Calu3 (cell line): ENCODE measurements at regions not wholly inside any gene's neighbourhood (a gene's known extent, or its start where the extent isn't known, plus 50 kb on each side); places are given as distances from the start of the nearest gene placed in this dataset.

Source experiments
- BruUV-seq: library from RNA; stranded (reverse); fragments of 400-500 nt; replicated peaks from 2 replicates; lab custom pipeline; 2021; lab: Mats Ljungman, UMichigan
- CTCF ChIA-PET: fragments of 300-600 bp; sonication (Branson Sonifier 250); formaldehyde crosslinking; loops from one replicate; lab custom pipeline; 2022; ENCODE audit warnings: antibody characterized with exemption; lab: Charles Lee
- DNase-seq: peaks from one replicate; pipeline ENCODE4 v3.0.0; 2022
- H3K27ac Mint-ChIP-seq: one replicate; pipeline ENCODE4 v1.8.0; 2022; ENCODE audit warnings: mixed read lengths; ENCODE audit not compliant: unreplicated experiment
- H3K27me3 Mint-ChIP-seq: one replicate; pipeline ENCODE4 v1.8.0; 2022; ENCODE audit warnings: mixed read lengths; ENCODE audit not compliant: unreplicated experiment
- H3K36me3 Mint-ChIP-seq: one replicate; pipeline ENCODE4 v1.8.0; 2022; ENCODE audit warnings: mild to moderate bottlenecking, moderate library complexity, mixed read lengths; ENCODE audit not compliant: insufficient read depth, unreplicated experiment
- H3K4me1 Mint-ChIP-seq: one replicate; pipeline ENCODE4 v1.8.0; 2022; ENCODE audit warnings: mild to moderate bottlenecking, low read depth, mixed read lengths; ENCODE audit not compliant: unreplicated experiment
- H3K4me3 Mint-ChIP-seq: one replicate; pipeline ENCODE4 v1.8.0; 2022; ENCODE audit warnings: mild to moderate bottlenecking, low read depth, moderate library complexity, mixed read lengths; ENCODE audit not compliant: unreplicated experiment
- H3K9me3 Mint-ChIP-seq: one replicate; pipeline ENCODE4 v1.8.0; 2022; ENCODE audit warnings: low read depth, mixed read lengths; ENCODE audit not compliant: unreplicated experiment
- intact Hi-C: fragments of 100-400 bp; cut with micrococcal nuclease; formaldehyde crosslinking; loops from one replicate; pipeline ENCODE4 v1.10.0; 2022; ENCODE audit not compliant: unreplicated experiment
- TF ChIP-seq, protein P1 (sequence below): fragments of 200-600 bp; IDR thresholded peaks from one replicate; pipeline ENCODE4 v1.8.0; 2022; ENCODE audit warnings: antibody characterized with exemption; ENCODE audit not compliant: unreplicated experiment

DNA sequence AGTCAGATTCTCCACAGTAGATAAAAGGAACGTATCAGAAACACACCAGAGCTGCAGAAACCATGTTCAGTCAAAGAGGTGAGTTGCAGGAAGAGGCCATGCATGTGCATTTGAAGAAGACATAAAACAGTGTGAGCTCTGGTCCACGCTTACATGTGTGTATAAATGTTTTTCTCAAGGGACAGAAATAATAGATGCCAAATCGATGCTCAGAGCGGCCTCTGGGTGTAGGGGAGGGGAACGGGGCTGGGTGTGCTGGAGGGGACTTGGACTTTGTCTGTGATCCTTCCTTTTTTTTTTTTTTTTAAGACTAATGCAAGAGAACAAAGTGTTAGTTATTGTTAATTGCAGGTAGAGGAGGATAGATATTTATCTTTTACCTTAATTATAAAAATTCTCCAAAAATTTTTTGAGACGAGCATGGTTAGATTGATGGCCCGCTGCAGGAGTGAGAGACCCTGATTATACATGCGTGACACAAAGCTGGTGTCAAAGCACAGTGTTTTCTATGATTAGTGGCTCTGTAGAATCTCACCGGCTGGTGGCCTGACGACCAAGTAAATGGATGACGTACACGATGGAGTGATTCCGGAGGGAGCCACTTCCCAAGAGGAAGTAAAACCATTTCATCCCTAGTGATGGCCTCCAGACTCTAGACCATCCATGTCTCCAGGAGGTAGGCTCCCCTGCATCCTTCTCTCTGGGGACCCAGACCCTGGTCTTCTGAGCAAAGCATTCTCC, 240.2 kb downstream of the ENGASE start:
- Mint-ChIP-seq H3K4me3 (no peak overlapping the region), H3K4me1 (no peaks in the 10 kb centered on the region), H3K27ac (no peak overlapping the region), H3K27me3 (peaks cover 100% of the 10 kb centered on the region), H3K9me3 (no peaks in the 10 kb centered on the region), H3K36me3 (no peaks in the 10 kb centered on the region)
- TF ChIP-seq, protein P1, sequence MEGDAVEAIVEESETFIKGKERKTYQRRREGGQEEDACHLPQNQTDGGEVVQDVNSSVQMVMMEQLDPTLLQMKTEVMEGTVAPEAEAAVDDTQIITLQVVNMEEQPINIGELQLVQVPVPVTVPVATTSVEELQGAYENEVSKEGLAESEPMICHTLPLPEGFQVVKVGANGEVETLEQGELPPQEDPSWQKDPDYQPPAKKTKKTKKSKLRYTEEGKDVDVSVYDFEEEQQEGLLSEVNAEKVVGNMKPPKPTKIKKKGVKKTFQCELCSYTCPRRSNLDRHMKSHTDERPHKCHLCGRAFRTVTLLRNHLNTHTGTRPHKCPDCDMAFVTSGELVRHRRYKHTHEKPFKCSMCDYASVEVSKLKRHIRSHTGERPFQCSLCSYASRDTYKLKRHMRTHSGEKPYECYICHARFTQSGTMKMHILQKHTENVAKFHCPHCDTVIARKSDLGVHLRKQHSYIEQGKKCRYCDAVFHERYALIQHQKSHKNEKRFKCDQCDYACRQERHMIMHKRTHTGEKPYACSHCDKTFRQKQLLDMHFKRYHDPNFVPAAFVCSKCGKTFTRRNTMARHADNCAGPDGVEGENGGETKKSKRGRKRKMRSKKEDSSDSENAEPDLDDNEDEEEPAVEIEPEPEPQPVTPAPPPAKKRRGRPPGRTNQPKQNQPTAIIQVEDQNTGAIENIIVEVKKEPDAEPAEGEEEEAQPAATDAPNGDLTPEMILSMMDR = no peak
- no TSS peak for BruUV-seq
- no peak for DNase-seq
- intact Hi-C loops = no loop called here
- CTCF ChIA-PET = no interaction called here

DNA sequence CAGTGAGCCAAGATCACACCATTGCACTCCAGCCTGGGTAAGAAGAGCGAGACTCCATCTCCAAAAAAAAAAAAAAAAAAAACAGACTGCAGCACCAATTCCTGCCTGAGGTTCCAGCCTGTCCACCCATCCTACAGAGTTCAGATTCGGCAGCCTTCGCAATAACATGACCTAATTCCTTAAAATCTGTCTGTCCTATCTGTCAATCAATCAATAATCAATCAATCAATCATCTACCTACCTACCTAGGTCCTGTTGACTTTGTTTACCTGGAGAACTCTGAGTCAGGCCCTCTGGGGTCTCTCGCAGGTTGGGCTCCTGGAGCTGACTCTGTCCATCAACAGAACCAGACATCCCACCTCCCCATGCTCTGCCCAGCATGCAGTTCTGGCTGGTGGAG, 236.7 kb downstream of the ENGASE start:
- Mint-ChIP-seq H3K4me3 (no peak overlapping the region), H3K4me1 (no peaks in the 10 kb centered on the region), H3K27me3 (peaks cover 100% of the 10 kb centered on the region), H3K9me3 (no peaks in the 10 kb centered on the region), H3K36me3 (no peaks in the 10 kb centered on the region), H3K27ac (no peak overlapping the region)
- no TSS peak for BruUV-seq
- intact Hi-C loops = no loop called here
- no peak for DNase-seq
- CTCF ChIA-PET = no interaction called here
- TF ChIP-seq, protein P1 = no peak

DNA sequence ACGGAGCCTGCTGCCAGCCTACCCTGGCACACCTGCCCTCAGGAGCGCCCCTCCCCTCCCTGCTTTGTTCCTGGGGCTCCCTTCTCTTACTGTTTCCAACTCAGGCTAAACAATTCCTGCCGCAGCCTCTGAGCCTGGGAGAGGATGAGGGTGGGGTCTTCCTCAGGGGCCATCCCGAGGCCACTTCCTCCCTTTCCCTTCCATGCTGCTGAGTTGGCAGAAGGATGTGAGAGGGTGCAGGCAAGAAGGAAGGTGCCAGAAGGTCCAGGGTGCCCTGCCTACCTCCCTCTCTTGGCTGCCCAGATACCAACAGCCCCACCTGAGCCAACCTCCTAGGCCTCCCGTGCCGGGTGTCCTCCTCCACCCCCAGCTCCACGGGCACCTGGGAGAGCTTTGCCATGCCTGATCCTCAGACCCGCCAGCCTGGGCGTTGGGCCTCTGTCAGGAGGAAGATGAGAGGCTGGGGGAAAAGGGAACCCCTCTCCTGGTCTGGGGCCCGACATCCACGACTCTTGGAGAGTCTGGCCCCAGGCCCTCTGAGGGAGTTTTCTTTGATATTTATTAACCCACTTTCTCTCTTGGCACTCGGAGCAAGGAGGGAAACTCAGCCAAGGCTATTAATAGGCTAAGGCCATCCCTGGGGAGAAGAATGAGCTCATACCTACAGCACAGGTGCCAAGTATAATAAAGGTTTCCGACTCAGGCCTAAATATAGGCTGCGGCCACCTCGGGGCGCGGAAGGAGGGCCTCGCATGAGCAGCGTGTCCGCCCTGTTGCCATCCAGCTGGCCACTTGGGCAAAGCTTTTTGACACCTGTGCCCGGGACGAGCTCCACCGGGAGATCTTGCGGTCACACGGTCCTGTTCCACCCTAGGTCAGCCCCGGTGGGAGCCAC, 232.0 kb downstream of the ENGASE start:
- CTCF ChIA-PET = interaction anchor here (0.5 kb wide), 1 partner anchor 26 kb away, joined by 6 read pairs; no protein-coding TSS in a partner anchor
- Mint-ChIP-seq H3K4me1 (no peaks in the 10 kb centered on the region), H3K27me3 (peaks cover 99% of the 10 kb centered on the region), H3K36me3 (no peaks in the 10 kb centered on the region), H3K27ac (no peak overlapping the region), H3K4me3 (no peak overlapping the region), H3K9me3 (no peaks in the 10 kb centered on the region)
- intact Hi-C loops = no loop called here
- BruUV-seq = no TSS peak
- TF ChIP-seq, protein P1 = no peak
- no peak for DNase-seq

DNA sequence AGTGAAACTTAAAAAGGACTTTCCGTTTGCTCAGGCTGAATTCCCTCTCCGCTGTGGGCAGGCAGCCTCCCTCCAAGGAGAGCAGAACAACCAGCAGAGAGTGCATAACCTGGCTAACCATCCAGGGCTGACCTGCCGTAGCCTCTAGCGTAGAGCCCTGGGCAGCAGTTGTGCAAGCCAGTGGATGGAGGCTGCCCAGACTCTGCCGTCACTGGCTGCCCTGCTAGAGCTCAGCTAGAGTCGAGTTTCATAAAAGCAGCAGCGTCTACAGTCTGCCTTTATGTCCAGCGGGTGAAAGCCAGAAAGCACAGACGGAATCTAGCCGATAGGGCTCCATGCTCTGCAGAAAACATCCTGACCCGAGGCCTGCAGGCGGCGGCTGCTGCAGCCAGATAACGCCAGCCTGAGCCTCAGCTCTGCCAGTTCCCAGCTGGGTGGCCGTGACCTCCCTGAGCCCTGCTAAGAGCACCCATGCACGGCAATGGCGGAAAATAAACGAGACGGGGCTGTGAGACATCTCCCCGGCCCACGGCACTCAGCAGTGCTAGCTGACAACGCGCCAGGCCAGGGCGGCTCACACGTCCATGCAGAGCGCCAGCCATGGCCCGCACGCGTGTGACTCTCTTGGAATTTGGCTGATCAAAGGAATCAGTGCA, 231.3 kb downstream of the ENGASE start:
- no TSS peak for BruUV-seq
- intact Hi-C loops = no loop called here
- peaks cover 99% of the 10 kb centered on the region for H3K27me3 Mint-ChIP-seq
- H3K9me3 Mint-ChIP-seq = no peaks in the 10 kb centered on the region
- no peak overlapping the region for H3K4me3 Mint-ChIP-seq
- H3K36me3 Mint-ChIP-seq = no peaks in the 10 kb centered on the region
- no peaks in the 10 kb centered on the region for H3K4me1 Mint-ChIP-seq
- no peak for DNase-seq
- H3K27ac Mint-ChIP-seq = no peak overlapping the region
- TF ChIP-seq, protein P1 = no peak
- CTCF ChIA-PET = no interaction called here
